Neuronal stem cell (in vitro differentiated cells): ENCODE measurements at regions not wholly inside any gene's neighbourhood (a gene's known extent, or its start where the extent isn't known, plus 50 kb on each side); places are given as distances from the start of the nearest gene placed in this dataset.
"Not testable (repeated sequence)": the region's sequence is repeated elsewhere in the genome, so short reads cannot be mapped to it uniquely, and the experiment has no call there.

Experiments
- DNase-seq: peaks from one replicate; pipeline ENCODE4 v3.0.0-alpha.2; 2013; ENCODE audit warnings: low spot score
- H2AFZ ChIP-seq: one replicate; pipeline ENCODE4 v1.6.1; 2013; ENCODE audit warnings: mild to moderate bottlenecking, low read length, inconsistent platforms
- H2AK5ac ChIP-seq: 2 replicates; pipeline ENCODE4 v1.6.1; 2013; ENCODE audit warnings: low read depth, mild to moderate bottlenecking, inconsistent platforms, low read length, moderate library complexity, mixed read lengths
- H2BK120ac ChIP-seq: 2 replicates; pipeline ENCODE4 v1.6.1; 2013; ENCODE audit warnings: low read depth, mild to moderate bottlenecking, inconsistent platforms, low read length, moderate library complexity, mixed read lengths
- H2BK12ac ChIP-seq: one replicate; pipeline ENCODE4 v1.6.1; 2013; ENCODE audit warnings: low read length, inconsistent platforms
- H2BK15ac ChIP-seq: 2 replicates; pipeline ENCODE4 v1.6.1; 2013; ENCODE audit warnings: mild to moderate bottlenecking, low read length, inconsistent platforms, mixed read lengths
- H2BK5ac ChIP-seq: one replicate; pipeline ENCODE4 v1.6.1; 2013; ENCODE audit warnings: inconsistent platforms, mild to moderate bottlenecking, low read length, moderate library complexity
- H3K14ac ChIP-seq: one replicate; pipeline ENCODE4 v1.6.1; 2013; ENCODE audit warnings: low read length, inconsistent platforms
- H3K18ac ChIP-seq: 2 replicates; pipeline ENCODE4 v1.6.1; 2013; ENCODE audit warnings: low read length, inconsistent platforms
- H3K23ac ChIP-seq: 2 replicates; pipeline ENCODE4 v1.6.1; 2013; ENCODE audit warnings: low read depth, mild to moderate bottlenecking, mixed read lengths, low read length, inconsistent platforms; ENCODE audit not compliant: poor library complexity
- H3K27ac ChIP-seq: replicated peaks from 3 replicates; pipeline ENCODE4 v1.5.1; 2013; ENCODE audit warnings: low read length, inconsistent platforms
- H3K27me3 ChIP-seq, 3 experiments: 2 replicates each; pipeline ENCODE4 v1.6.1; 2013; ENCODE audit warnings: low read length in 3 of 3, mild to moderate bottlenecking in 2 of 3, inconsistent platforms in 1 of 3, low read depth in 1 of 3, mixed read lengths in 1 of 3, moderate library complexity in 1 of 3; ENCODE audit not compliant: control insufficient read depth in 3 of 3, insufficient read depth in 3 of 3
- H3K36me3 ChIP-seq, 2 donors: replicated peaks in 1 of 2; 2 replicates each; pipeline ENCODE4 v1.6.1; 2013; ENCODE audit warnings: low read length in 2 of 2; ENCODE audit not compliant: control insufficient read depth in 2 of 2, insufficient read depth in 2 of 2
- H3K4ac ChIP-seq: 2 replicates; pipeline ENCODE4 v1.6.1; 2013; ENCODE audit warnings: inconsistent platforms, mild to moderate bottlenecking, low read length, moderate library complexity
- H3K4me1 ChIP-seq, 2 donors: 1 replicate in 1 of 2; 2 replicates in 1 of 2; pipeline ENCODE4 v1.6.1; 2013; ENCODE audit warnings: low read length in 2 of 2, low read depth in 1 of 2; ENCODE audit not compliant: control insufficient read depth in 2 of 2, insufficient read depth in 1 of 2
- H3K4me2 ChIP-seq: one replicate; pipeline ENCODE4 v1.6.1; 2013; ENCODE audit warnings: mild to moderate bottlenecking, low read length, inconsistent platforms; ENCODE audit not compliant: insufficient read depth, poor library complexity, severe bottlenecking
- H3K4me3 ChIP-seq, 2 donors: 2 replicates each; pipeline ENCODE4 v1.5.1; 2013; ENCODE audit warnings: low read length in 2 of 2, mild to moderate bottlenecking in 2 of 2, inconsistent platforms in 1 of 2, moderate library complexity in 1 of 2
- H3K79me1 ChIP-seq: one replicate; pipeline ENCODE4 v1.6.1; 2013; ENCODE audit warnings: low read depth, mild to moderate bottlenecking, inconsistent platforms, low read length, moderate library complexity
- H3K9ac ChIP-seq: one replicate; pipeline ENCODE4 v1.6.1; 2013; ENCODE audit warnings: mild to moderate bottlenecking, low read depth, low read length, inconsistent platforms; ENCODE audit not compliant: poor library complexity
- H3K9me3 ChIP-seq, 2 donors: replicated peaks in 1 of 2; 2 replicates each; pipeline versions ENCODE3 to v1.6.1; 2013; ENCODE audit warnings: low read length in 2 of 2, mild to moderate bottlenecking in 2 of 2, inconsistent platforms in 1 of 2, low read depth in 1 of 2, mixed read lengths in 1 of 2, moderate library complexity in 1 of 2; ENCODE audit not compliant: control insufficient read depth in 2 of 2, insufficient read depth in 1 of 2
- H4K8ac ChIP-seq: one replicate; pipeline ENCODE4 v1.6.1; 2013; ENCODE audit warnings: low read depth, mild to moderate bottlenecking, inconsistent platforms, low read length, moderate library complexity
- H4K91ac ChIP-seq: one replicate; pipeline ENCODE4 v1.6.1; 2013; ENCODE audit warnings: low read length, low read depth, mild to moderate bottlenecking, inconsistent platforms; ENCODE audit not compliant: poor library complexity
- WGBS, 2 donors: extraction: QIAGEN DNeasy Blood & Tissue Kit; methylation state at CpG; one replicate each; pipeline ENCODE4 v1.1.7; 2013; ENCODE audit warnings: missing lambda C conversion rate in 2 of 2, mixed read lengths in 1 of 2; ENCODE audit not compliant: insufficient read length in 2 of 2, insufficient replicate concordance in 1 of 2; ENCODE audit errors: extremely low coverage in 2 of 2; 5-methylcytosine and 5-hydroxymethylcytosine counted together

DNA sequence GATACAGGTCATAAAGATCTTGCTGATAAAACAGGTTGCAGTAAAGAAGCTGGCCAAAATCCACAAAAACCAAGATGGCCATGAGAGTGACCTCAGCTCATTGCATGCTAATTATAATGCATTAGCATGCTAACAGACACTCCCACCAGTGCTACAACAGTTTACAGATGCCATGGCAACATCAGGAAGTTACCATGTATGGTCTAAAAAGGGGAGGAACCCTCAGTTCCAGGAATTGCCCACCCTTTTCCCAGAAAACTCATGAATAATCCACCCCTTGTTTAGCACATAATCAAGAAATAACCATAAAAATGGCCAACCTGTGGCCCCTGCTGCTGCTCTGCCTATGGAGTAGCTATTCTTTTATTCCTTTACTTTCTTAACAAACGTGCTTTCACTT, 284.2 kb downstream of the MED10 start:
- not testable (repeated sequence) for H3K14ac ChIP-seq, H3K27ac ChIP-seq, H3K4ac ChIP-seq, H2BK12ac ChIP-seq, H3K9me3 ChIP-seq, H2BK120ac ChIP-seq, H4K8ac ChIP-seq, H2AK5ac ChIP-seq, H3K9ac ChIP-seq, H3K36me3 ChIP-seq, H3K27me3 ChIP-seq, H3K79me1 ChIP-seq, H3K4me1 ChIP-seq, H2BK5ac ChIP-seq, H3K4me3 ChIP-seq, H3K4me2 ChIP-seq, H3K23ac ChIP-seq, H3K18ac ChIP-seq, H4K91ac ChIP-seq, H2BK15ac ChIP-seq, DNase-seq, H2AFZ ChIP-seq
- WGBS, 2 donors, result no CpG with 5 or more reads among the region's 1 CpG

- DNase-seq, result no peak
- no peak overlapping the region for H3K18ac ChIP-seq
- WGBS, 2 donors, result no CpG with 5 or more reads among the region's 1 CpG
- no peaks in the 10 kb centered on the region for H3K79me1 ChIP-seq
- H3K36me3 ChIP-seq, result no peaks in the 10 kb centered on the region
- H3K27ac ChIP-seq, result no peak overlapping the region
- no peak overlapping the region for H3K4me3 ChIP-seq
- no peak overlapping the region for H3K23ac ChIP-seq
- no peak overlapping the region for H2BK12ac ChIP-seq
- no peaks in the 10 kb centered on the region for H3K9me3 ChIP-seq
- no peak overlapping the region for H2BK15ac ChIP-seq
- H4K91ac ChIP-seq, result no peak overlapping the region
- H3K4me1 ChIP-seq, result no peaks in the 10 kb centered on the region
- no peak overlapping the region for H3K14ac ChIP-seq
- H3K27me3 ChIP-seq, result no peaks in the 10 kb centered on the region
- no peak overlapping the region for H2BK5ac ChIP-seq
- H2AK5ac ChIP-seq, result no peak overlapping the region
- H2BK120ac ChIP-seq, result no peak overlapping the region
- H3K9ac ChIP-seq, result no peak overlapping the region
- no peak overlapping the region for H3K4me2 ChIP-seq
- no peak overlapping the region for H4K8ac ChIP-seq
- no peak overlapping the region for H2AFZ ChIP-seq
- H3K4ac ChIP-seq, result no peak overlapping the region
Measured at GRCh38 chr5:6090838-6091237, 287.5 kb downstream of the MED10 start.

GRCh38 chr5:6090079-6090654, 288.2 kb downstream of the MED10 start:
- H3K27ac ChIP-seq, result no peak overlapping the region
- no peaks in the 10 kb centered on the region for H3K27me3 ChIP-seq
- no peak overlapping the region for H3K14ac ChIP-seq
- no peak overlapping the region for H2AFZ ChIP-seq
- H3K4me3 ChIP-seq, result peak overlapping the region in 1 of 2 donors; percentile 34
- H3K36me3 ChIP-seq, result no peaks in the 10 kb centered on the region
- H3K4me1 ChIP-seq, result no peaks in the 10 kb centered on the region
- H4K8ac ChIP-seq, result no peak overlapping the region
- H2BK12ac ChIP-seq, result no peak overlapping the region
- H3K4me2 ChIP-seq, result no peak overlapping the region
- H2BK120ac ChIP-seq, result no peak overlapping the region
- no peak overlapping the region for H4K91ac ChIP-seq
- no peak overlapping the region for H2AK5ac ChIP-seq
- no peak overlapping the region for H2BK5ac ChIP-seq
- DNase-seq, result no peak
- no peak overlapping the region for H3K9ac ChIP-seq
- H3K4ac ChIP-seq, result no peak overlapping the region
- no peaks in the 10 kb centered on the region for H3K9me3 ChIP-seq
- no peak overlapping the region for H3K23ac ChIP-seq
- no CpG with 5 or more reads among the region's 6 CpGs for WGBS, 2 donors
- H2BK15ac ChIP-seq, result no peak overlapping the region
- H3K18ac ChIP-seq, result no peak overlapping the region
- no peaks in the 10 kb centered on the region for H3K79me1 ChIP-seq

DNA sequence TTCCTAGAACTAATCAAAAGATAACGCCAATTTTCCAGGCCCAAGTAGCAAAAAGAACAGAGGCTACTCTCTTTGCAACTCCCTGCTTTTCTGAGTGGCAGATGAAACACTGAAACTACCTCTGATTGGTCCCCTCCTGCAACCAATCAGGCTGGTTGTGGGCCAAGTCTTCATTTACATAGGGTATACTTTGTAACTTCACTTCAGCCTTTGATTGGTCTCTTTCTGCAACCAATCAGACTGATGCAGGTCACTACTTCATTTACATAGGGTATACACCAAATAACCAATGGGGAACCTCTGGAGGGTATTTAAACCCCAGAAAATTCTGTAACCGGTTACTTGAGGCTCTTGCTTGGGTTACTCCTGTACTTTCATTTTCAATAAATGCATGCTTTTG, 289.6 kb downstream of the MED10 start:
- WGBS, 2 donors, result no CpG with 5 or more reads among the region's 2 CpGs
- H3K36me3 ChIP-seq, result no peaks in the 10 kb centered on the region

More for the DNA sequence above, 289.6 kb downstream of the MED10 start:
- Histone ChIP-seq H3K4me1 (no peaks in the 10 kb centered on the region), H3K9me3 (no peaks in the 10 kb centered on the region), H2AFZ (no peak overlapping the region), H2BK5ac (no peak overlapping the region), H3K4ac (no peak overlapping the region), H3K14ac (no peak overlapping the region), H3K23ac (no peak overlapping the region), H3K4me3 (no peak overlapping the region), H4K8ac (no peak overlapping the region), H3K27me3 (no peaks in the 10 kb centered on the region), H4K91ac (no peak overlapping the region), H3K27ac (no peak overlapping the region), H2BK12ac (no peak overlapping the region), H2AK5ac (no peak overlapping the region), H2BK120ac (no peak overlapping the region), H2BK15ac (no peak overlapping the region), H3K4me2 (no peak overlapping the region), H3K18ac (no peak overlapping the region), H3K79me1 (no peaks in the 10 kb centered on the region), H3K9ac (no peak overlapping the region)
- no peak for DNase-seq
